ENCODE measurements at regions not wholly inside any gene's neighbourhood (a gene's known extent, or its start where the extent isn't known, plus 50 kb on each side); places are given as distances from the start of the nearest gene placed in this dataset.

- Histone ChIP-seq H3K27ac (ENCODE audit: low read length) (no peak overlapping the region), H3K4me1 (ENCODE audit: low read length) (no peaks in the 10 kb centered on the region), H3K36me3 (replicated peaks; ENCODE audit: insufficient read depth, low read length) (no peaks in the 10 kb centered on the region), H3K4me3 (ENCODE audit: low read length) (no peak overlapping the region), H3K9me2 (replicated peaks; ENCODE audit: insufficient read depth, low read length) (no peaks in the 10 kb centered on the region), H3K9me3 (replicated peaks; ENCODE audit: insufficient read depth, low read length) (no peaks in the 10 kb centered on the region), H2AFZ (ENCODE audit: low read length) (no peak overlapping the region), H3K4me2 (ENCODE audit: low read depth, low read length) (no peak overlapping the region), H3F3A (ENCODE audit: insufficient read depth, low read length) (no peaks in the 10 kb centered on the region), H3K9ac (ENCODE audit: low read length) (no peak overlapping the region), H3K27me3 (replicated peaks; ENCODE audit: insufficient read depth, low read length) (no peaks in the 10 kb centered on the region), H3K79me2 (ENCODE audit: low read length) (no peaks in the 10 kb centered on the region), H4K20me1 (ENCODE audit: insufficient read depth, low read length) (no peaks in the 10 kb centered on the region)
- DNase-seq = no peak
- TF ChIP-seq EZH2 (optimal IDR thresholded peaks at IDR 0.05; ENCODE audit: low read depth, low read length) (no peak), EZH2phosphoT487 (IDR thresholded peaks at IDR 0.05; ENCODE audit: low read length) (no peak), CTCF (IDR thresholded peaks at IDR 0.05; ENCODE audit: low read length) (no peak)
Observed at GRCh38 chr6:1070085-1070521, 241.8 kb upstream of the FOXQ1 start.

GRCh38 chr6:1068905-1069304 is 243.0 kb upstream of the FOXQ1 start:
- H3K9me2 ChIP-seq (replicated peaks; ENCODE audit: insufficient read depth, low read length) = no peaks in the 10 kb centered on the region
- no peaks in the 10 kb centered on the region for H3K4me1 ChIP-seq (ENCODE audit: low read length)
- no peaks in the 10 kb centered on the region for H3K9me3 ChIP-seq (replicated peaks; ENCODE audit: insufficient read depth, low read length)
- no peaks in the 10 kb centered on the region for H3K27me3 ChIP-seq (replicated peaks; ENCODE audit: insufficient read depth, low read length)
- H3K9ac ChIP-seq (ENCODE audit: low read length) = no peak overlapping the region
- DNase-seq = no peak
- no peaks in the 10 kb centered on the region for H4K20me1 ChIP-seq (ENCODE audit: insufficient read depth, low read length)
- H3K4me2 ChIP-seq (ENCODE audit: low read depth, low read length) = no peak overlapping the region
- TF ChIP-seq CTCF (IDR thresholded peaks at IDR 0.05; ENCODE audit: low read length) (no peak), EZH2 (optimal IDR thresholded peaks at IDR 0.05; ENCODE audit: low read depth, low read length) (no peak), EZH2phosphoT487 (IDR thresholded peaks at IDR 0.05; ENCODE audit: low read length) (no peak)
- H3K36me3 ChIP-seq (replicated peaks; ENCODE audit: insufficient read depth, low read length) = no peaks in the 10 kb centered on the region
- no peaks in the 10 kb centered on the region for H3K79me2 ChIP-seq (ENCODE audit: low read length)
- no peaks in the 10 kb centered on the region for H3F3A ChIP-seq (ENCODE audit: insufficient read depth, low read length)
- H3K4me3 ChIP-seq (ENCODE audit: low read length) = no peak overlapping the region
- no peak overlapping the region for H3K27ac ChIP-seq (ENCODE audit: low read length)
- H2AFZ ChIP-seq (ENCODE audit: low read length) = no peak overlapping the region

DNA sequence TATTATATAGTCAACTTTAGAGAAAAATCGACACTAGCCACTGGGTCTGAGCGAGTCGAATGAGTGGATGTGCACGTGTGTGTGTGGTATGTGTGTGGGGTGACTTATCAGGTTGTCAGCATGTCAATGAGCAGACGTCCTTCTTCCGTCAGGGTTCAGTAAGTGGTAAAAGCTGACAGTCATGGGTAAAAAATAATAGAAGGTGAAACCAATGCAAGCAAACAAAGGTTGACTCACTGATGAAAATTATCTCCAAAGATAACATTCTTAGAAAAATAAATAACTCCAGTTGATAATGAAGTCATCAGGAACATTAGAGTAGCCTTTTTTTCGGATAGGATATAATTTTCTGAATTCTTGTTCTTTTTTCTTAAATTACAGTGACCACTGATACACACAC is 243.8 kb upstream of the FOXQ1 start:
- Histone ChIP-seq H3K9me2 (replicated peaks; ENCODE audit: insufficient read depth, low read length) (no peaks in the 10 kb centered on the region), H3F3A (ENCODE audit: insufficient read depth, low read length) (no peaks in the 10 kb centered on the region), H3K79me2 (ENCODE audit: low read length) (no peaks in the 10 kb centered on the region), H4K20me1 (ENCODE audit: insufficient read depth, low read length) (no peaks in the 10 kb centered on the region), H3K27ac (ENCODE audit: low read length) (no peak overlapping the region), H3K4me1 (ENCODE audit: low read length) (no peaks in the 10 kb centered on the region), H3K9ac (ENCODE audit: low read length) (no peak overlapping the region), H3K4me3 (ENCODE audit: low read length) (no peak overlapping the region), H3K4me2 (ENCODE audit: low read depth, low read length) (no peak overlapping the region), H3K27me3 (replicated peaks; ENCODE audit: insufficient read depth, low read length) (no peaks in the 10 kb centered on the region), H3K36me3 (replicated peaks; ENCODE audit: insufficient read depth, low read length) (no peaks in the 10 kb centered on the region), H3K9me3 (replicated peaks; ENCODE audit: insufficient read depth, low read length) (no peaks in the 10 kb centered on the region), H2AFZ (ENCODE audit: low read length) (no peak overlapping the region)
- no peak for DNase-seq
- TF ChIP-seq EZH2phosphoT487 (IDR thresholded peaks at IDR 0.05; ENCODE audit: low read length) = no peak
- TF ChIP-seq CTCF (IDR thresholded peaks at IDR 0.05; ENCODE audit: low read length) = no peak
- TF ChIP-seq EZH2 (optimal IDR thresholded peaks at IDR 0.05; ENCODE audit: low read depth, low read length) = no peak

Measured in MM.1S (cell line).